H1 (cell line): ENCODE measurements at regions not wholly inside any gene's neighbourhood (a gene's known extent, or its start where the extent isn't known, plus 50 kb on each side); places are given as distances from the start of the nearest gene placed in this dataset.

Experiments
- CTCF ChIA-PET: fragments of 300-600 bp; sonication (Branson Sonifier 250); formaldehyde crosslinking; loops from one replicate; lab custom pipeline; 2021; ENCODE audit not compliant: partially characterized antibody; lab: Charles Lee
- POLR2A ChIA-PET: fragments of 300-600 bp; sonication (Branson Sonifier 250); formaldehyde crosslinking; loops from one replicate; lab custom pipeline; 2021; ENCODE audit warnings: inconsistent platforms; ENCODE audit not compliant: partially characterized antibody; lab: Charles Lee
- DNase-seq, 2 experiments: peaks; one replicate each; pipeline versions ENCODE4 v3.0.0 to v3.0.0-alpha.2; 2010 to 2022; ENCODE audit warnings: low spot score in 2 of 2, low read depth in 1 of 2, mixed read lengths in 1 of 2
- FAIRE-seq: peaks from 2 replicates; lab custom pipeline; 2011; peaks lifted over from hg19 to GRCh38; lab: Jason Lieb, UNC
- H2AFZ ChIP-seq: 2 replicates; pipeline ENCODE4 v1.8.1; 2012; ENCODE audit warnings: low read length, inconsistent platforms
- H2AK5ac ChIP-seq: 2 replicates; pipeline ENCODE4 v1.6.1; 2013; ENCODE audit warnings: low read depth, low read length
- H2BK120ac ChIP-seq: replicated peaks from 2 replicates; pipeline ENCODE3; 2013; ENCODE audit warnings: low read depth, low read length, inconsistent platforms
- H2BK12ac ChIP-seq: 2 replicates; pipeline ENCODE4 v1.6.1; 2013; ENCODE audit warnings: low read depth, low read length
- H2BK15ac ChIP-seq: 2 replicates; pipeline ENCODE4 v1.6.1; 2013; ENCODE audit warnings: low read length
- H2BK20ac ChIP-seq: 2 replicates; pipeline ENCODE4 v1.6.1; 2013; ENCODE audit warnings: low read length
- H2BK5ac ChIP-seq: 2 replicates; pipeline ENCODE4 v1.6.1; 2013; ENCODE audit warnings: low read depth, low read length
- H3K14ac ChIP-seq: 2 replicates; pipeline ENCODE4 v1.6.1; 2013; ENCODE audit warnings: inconsistent platforms; ENCODE audit not compliant: insufficient read length
- H3K18ac ChIP-seq: 2 replicates; pipeline ENCODE4 v1.6.1; 2013; ENCODE audit warnings: low read length; ENCODE audit errors: extremely low read depth
- H3K23ac ChIP-seq: 2 replicates; pipeline ENCODE4 v1.6.1; 2013; ENCODE audit warnings: inconsistent platforms; ENCODE audit not compliant: insufficient read length
- H3K23me2 ChIP-seq: 2 replicates; pipeline ENCODE4 v1.6.1; 2013; ENCODE audit warnings: low read depth, low read length
- H3K27ac ChIP-seq: 2 replicates; pipeline ENCODE4 v1.6.1; 2011; ENCODE audit warnings: low read depth, low read length, inconsistent platforms
- H3K27me3 ChIP-seq, 4 experiments: replicated peaks in 1 of 4; 1 replicate in 1 of 4; 2 replicates in 3 of 4; pipeline versions ENCODE4 v1.6.1 to v1.8.1; 2011 to 2013; ENCODE audit warnings: low read length in 3 of 4, mild to moderate bottlenecking in 3 of 4, inconsistent platforms in 2 of 4, mixed read lengths in 2 of 4, moderate library complexity in 1 of 4; ENCODE audit not compliant: control insufficient read depth in 3 of 4, insufficient read depth in 3 of 4; ENCODE audit errors: extremely low read depth in 1 of 4
- H3K36me3 ChIP-seq, 4 experiments: 2 replicates each; pipeline versions ENCODE4 v1.6.1 to v1.8.1; 2011 to 2013; ENCODE audit warnings: mild to moderate bottlenecking in 4 of 4, low read length in 3 of 4, moderate library complexity in 2 of 4, control low read depth in 1 of 4, inconsistent platforms in 1 of 4; ENCODE audit not compliant: insufficient read depth in 4 of 4, control insufficient read depth in 2 of 4
- H3K4ac ChIP-seq: replicated peaks from 2 replicates; pipeline ENCODE3; 2013; ENCODE audit warnings: low read length, low read depth, mixed read lengths, inconsistent platforms; ENCODE audit not compliant: insufficient read length
- H3K4me1 ChIP-seq, 4 experiments: replicated peaks in 1 of 4; 1 replicate in 1 of 4; 2 replicates in 3 of 4; pipeline versions ENCODE4 v1.6.1 to v1.8.1; 2011 to 2013; ENCODE audit warnings: low read length in 3 of 4, inconsistent platforms in 2 of 4, mixed read lengths in 1 of 4; ENCODE audit not compliant: insufficient read depth in 4 of 4, control insufficient read depth in 3 of 4
- H3K4me2 ChIP-seq, 2 experiments: 2 replicates each; pipeline versions ENCODE4 v1.6.1 to v1.8.1; 2011 to 2013; ENCODE audit warnings: low read depth in 2 of 2, low read length in 2 of 2, control low read depth in 1 of 2, inconsistent platforms in 1 of 2, mild to moderate bottlenecking in 1 of 2; ENCODE audit not compliant: insufficient read depth in 1 of 2
- H3K4me3 ChIP-seq, 4 experiments: fragments of 200-600, 300-600 bp in 1 of 4; sonication (generic), shearing (Covaris generic), sonication (Bioruptor Twin) in 1 of 4; 2 replicates each; pipeline versions ENCODE4 v1.5.1 to v1.8.1; 2011 to 2016; ENCODE audit warnings: low read length in 4 of 4, low read depth in 3 of 4, control low read depth in 2 of 4, inconsistent platforms in 2 of 4, mild to moderate bottlenecking in 2 of 4, mixed read lengths in 1 of 4, moderate library complexity in 1 of 4; ENCODE audit not compliant: insufficient read depth in 2 of 4; ENCODE audit errors: extremely low read depth in 1 of 4
- H3K56ac ChIP-seq: replicated peaks from 2 replicates; pipeline ENCODE3; 2013; ENCODE audit warnings: low read depth, mild to moderate bottlenecking, mixed read lengths, low read length, inconsistent platforms; ENCODE audit not compliant: insufficient read length
- H3K79me1 ChIP-seq: 2 replicates; pipeline ENCODE4 v1.6.1; 2013; ENCODE audit warnings: low read depth, low read length, control low read depth
- H3K79me2 ChIP-seq, 2 experiments: 2 replicates each; pipeline versions ENCODE4 v1.6.1 to v1.8.1; 2012 to 2013; ENCODE audit warnings: low read length in 2 of 2, mild to moderate bottlenecking in 2 of 2, inconsistent platforms in 1 of 2; ENCODE audit not compliant: insufficient read depth in 2 of 2, control insufficient read depth in 1 of 2
- H3K9ac ChIP-seq, 4 experiments: replicated peaks in 1 of 4; 1 replicate in 1 of 4; 2 replicates in 3 of 4; pipeline versions ENCODE4 v1.6.1 to v1.8.1; 2011 to 2013; ENCODE audit warnings: low read depth in 3 of 4, low read length in 3 of 4, control low read depth in 2 of 4, mild to moderate bottlenecking in 2 of 4, moderate library complexity in 2 of 4, inconsistent platforms in 1 of 4; ENCODE audit errors: extremely low read depth in 1 of 4
- H3K9me3 ChIP-seq, 2 experiments: 2 replicates each; pipeline versions ENCODE4 v1.6.1 to v1.8.1; 2012 to 2013; ENCODE audit warnings: mild to moderate bottlenecking in 2 of 2, moderate library complexity in 2 of 2, control low read depth in 1 of 2, inconsistent platforms in 1 of 2, low read depth in 1 of 2, low read length in 1 of 2, mixed read lengths in 1 of 2; ENCODE audit not compliant: insufficient read depth in 2 of 2
- H4K20me1 ChIP-seq, 2 experiments: replicated peaks in 1 of 2; 2 replicates each; pipeline versions ENCODE3 to v1.8.1; 2011 to 2013; ENCODE audit warnings: inconsistent platforms in 2 of 2, low read length in 2 of 2, mild to moderate bottlenecking in 1 of 2; ENCODE audit not compliant: insufficient read depth in 2 of 2, control insufficient read depth in 1 of 2
- H4K5ac ChIP-seq: 2 replicates; pipeline ENCODE4 v1.6.1; 2013; ENCODE audit warnings: low read length, low read depth, mixed read lengths, inconsistent platforms; ENCODE audit not compliant: insufficient read length
- H4K8ac ChIP-seq: 2 replicates; pipeline ENCODE4 v1.8.0; 2013; ENCODE audit warnings: mild to moderate bottlenecking, moderate library complexity, low read length, inconsistent platforms; ENCODE audit not compliant: insufficient read depth; ENCODE audit errors: extremely low read depth
- H4K91ac ChIP-seq: replicated peaks from 2 replicates; pipeline ENCODE3; 2013; ENCODE audit warnings: low read length, mixed read lengths, inconsistent platforms; ENCODE audit not compliant: insufficient read length
- BRCA1 ChIP-seq: IDR thresholded peaks from 2 replicates; pipeline ENCODE4 v1.6.1; 2012; ENCODE audit warnings: low read depth, low read length, improper control_type of control experiment
- CHD1 ChIP-seq: IDR thresholded peaks from 2 replicates; pipeline ENCODE4 v1.6.1; 2012; ENCODE audit warnings: low read depth, low read length, improper control_type of control experiment
- JUND ChIP-seq: IDR thresholded peaks from 2 replicates; pipeline ENCODE4 v1.6.1; 2011; ENCODE audit warnings: mild to moderate bottlenecking, improper control_type of control experiment, low read length
- KDM1A ChIP-seq: fragments of 200-600, 300-600 bp; sonication (generic); IDR thresholded peaks from 2 replicates; pipeline ENCODE4 v1.7.1; 2016; ENCODE audit warnings: mild to moderate bottlenecking, low read length, borderline replicate concordance
- NANOG ChIP-seq: IDR thresholded peaks from 2 replicates; pipeline ENCODE4 v1.6.1; 2011; ENCODE audit warnings: low read length, low read depth, mild to moderate bottlenecking, inconsistent platforms; ENCODE audit not compliant: insufficient read depth, poor library complexity, severe bottlenecking
- POLR2A ChIP-seq, 2 experiments: IDR thresholded peaks; 1 replicate in 1 of 2; 2 replicates in 1 of 2; pipeline ENCODE4 v1.6.1; 2011; ENCODE audit warnings: low read depth in 2 of 2, low read length in 2 of 2, mild to moderate bottlenecking in 2 of 2; ENCODE audit errors: control extremely low read depth in 1 of 2
- RAD21 ChIP-seq, 2 experiments: IDR thresholded peaks in 1 of 2; conservative IDR thresholded peaks in 1 of 2; 2 replicates each; pipeline ENCODE4 v1.6.1; 2011; ENCODE audit warnings: low read depth in 2 of 2, low read length in 2 of 2, improper control_type of control experiment in 1 of 2, inconsistent platforms in 1 of 2, mild to moderate bottlenecking in 1 of 2, moderate library complexity in 1 of 2
- RBBP5 ChIP-seq: IDR thresholded peaks from 2 replicates; pipeline ENCODE4 v1.7.1; 2012; ENCODE audit warnings: low read depth, mild to moderate bottlenecking, inconsistent platforms, low read length, moderate library complexity, borderline replicate concordance
- SP1 ChIP-seq: IDR thresholded peaks from 2 replicates; pipeline ENCODE4 v1.6.1; 2011; ENCODE audit warnings: low read depth, low read length
- SP2 ChIP-seq: IDR thresholded peaks from 2 replicates; pipeline ENCODE4 v1.6.1; 2012; ENCODE audit warnings: mild to moderate bottlenecking, low read length, inconsistent platforms
- ZNF274 ChIP-seq: IDR thresholded peaks from 2 replicates; pipeline ENCODE4 v1.7.0; 2012; ENCODE audit warnings: low read length, borderline replicate concordance; ENCODE audit errors: extremely low read depth
- WGBS, 2 experiments: shearing (Covaris generic) in 1 of 2; methylation state at CpG; one replicate each; pipeline versions ENCODE4 v1.1.6 to v1.1.7; 2013 to 2015; ENCODE audit warnings: low lambda C conversion rate in 2 of 2, mixed read lengths in 2 of 2, inconsistent platforms in 1 of 2, low coverage in 1 of 2, missing lambda C conversion rate in 1 of 2; ENCODE audit not compliant: insufficient replicate concordance in 2 of 2, insufficient coverage in 1 of 2, insufficient read length in 1 of 2; ENCODE audit errors: extremely low coverage in 1 of 2, missing lambda C conversion rate in 1 of 2; 5-methylcytosine and 5-hydroxymethylcytosine counted together
- TF ChIP-seq, protein P1 (sequence below): IDR thresholded peaks from 2 replicates; pipeline ENCODE4 v1.6.1; 2012; ENCODE audit warnings: inconsistent platforms

DNA sequence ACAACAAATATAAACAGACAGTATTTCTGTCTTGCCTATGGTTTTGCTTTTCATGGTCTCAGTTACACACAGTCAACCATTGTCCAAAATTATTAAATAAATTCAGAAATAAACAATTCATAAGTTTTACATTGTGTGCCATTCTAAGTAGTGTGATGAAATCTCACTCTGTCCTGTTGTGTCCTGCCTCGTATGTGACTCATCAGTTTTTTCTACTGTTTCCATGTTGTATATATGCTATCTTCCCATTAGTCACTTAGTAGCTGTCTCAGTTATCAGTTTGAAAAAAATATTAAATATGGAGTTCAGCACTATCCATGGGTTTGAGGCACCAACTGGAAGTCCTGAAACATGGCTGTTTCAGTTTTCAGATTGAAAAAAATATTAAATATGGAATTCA, 282.4 kb upstream of the GRM7 start:
- Histone ChIP-seq H4K91ac (no peak overlapping the region), H3K79me2 (no peaks in the 10 kb centered on the region), H2BK12ac (no peak overlapping the region), H2AFZ (no peak overlapping the region), H4K5ac (no peak overlapping the region), H3K23ac (no peak overlapping the region), H3K4ac (no peak overlapping the region), H3K4me1 (no peaks in the 10 kb centered on the region), H3K27me3 (no peaks in the 10 kb centered on the region), H4K20me1 (no peaks in the 10 kb centered on the region), H3K27ac (no peak overlapping the region), H3K18ac (no peak overlapping the region), H4K8ac (no peak overlapping the region), H2BK5ac (no peak overlapping the region), H3K79me1 (no peaks in the 10 kb centered on the region), H3K4me3 (no peak overlapping the region), H2BK15ac (no peak overlapping the region), H2BK20ac (no peak overlapping the region), H3K9ac (no peak overlapping the region), H2BK120ac (no peak overlapping the region), H3K9me3 (no peaks in the 10 kb centered on the region), H3K4me2 (no peak overlapping the region), H3K23me2 (no peaks in the 10 kb centered on the region), H3K36me3 (no peaks in the 10 kb centered on the region), H2AK5ac (no peak overlapping the region), H3K14ac (no peak overlapping the region), H3K56ac (no peak overlapping the region)
- DNase-seq: no peak
- ChIA-PET POLR2A (no interaction called here), CTCF (interaction anchor here (1.2 kb wide), 1 partner anchor 9 kb away, joined by 3 read pairs; no protein-coding TSS in a partner anchor)
- 100% methylated on average over 1 of the region's 1 CpG; no CpG with 5 or more reads in 1 of the 2 experiments for WGBS, 2 experiments
- no peak for FAIRE-seq
- no peak for TF ChIP-seq ZNF274
- TF ChIP-seq NANOG: no peak
- no peak for TF ChIP-seq CHD1
- TF ChIP-seq SP1: no peak
- no peak for TF ChIP-seq BRCA1
- TF ChIP-seq POLR2A (IDR thresholded peaks at IDR 0.05; ENCODE audit: control extremely low read depth in 1 of 2, low read depth in 2 of 2, low read length in 2 of 2): no peak
- TF ChIP-seq RAD21 (IDR thresholded peaks at IDR 0.05 in 1 of 2, conservative IDR thresholded peaks at IDR 0.05 in 1 of 2; ENCODE audit: low read depth in 2 of 2, low read length in 2 of 2): no peak
- TF ChIP-seq JUND: no peak
- TF ChIP-seq KDM1A: no peak
- TF ChIP-seq RBBP5: no peak
- no peak for TF ChIP-seq SP2
- TF ChIP-seq, protein P1, sequence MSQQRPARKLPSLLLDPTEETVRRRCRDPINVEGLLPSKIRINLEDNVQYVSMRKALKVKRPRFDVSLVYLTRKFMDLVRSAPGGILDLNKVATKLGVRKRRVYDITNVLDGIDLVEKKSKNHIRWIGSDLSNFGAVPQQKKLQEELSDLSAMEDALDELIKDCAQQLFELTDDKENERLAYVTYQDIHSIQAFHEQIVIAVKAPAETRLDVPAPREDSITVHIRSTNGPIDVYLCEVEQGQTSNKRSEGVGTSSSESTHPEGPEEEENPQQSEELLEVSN: no peak
